Amniotic stem cell (primary cell): ENCODE measurements at regions not wholly inside any gene's neighbourhood (a gene's known extent, or its start where the extent isn't known, plus 50 kb on each side); places are given as distances from the start of the nearest gene placed in this dataset.
"Not testable (repeated sequence)": the region's sequence is repeated elsewhere in the genome, so short reads cannot be mapped to it uniquely, and the experiment has no call there.

Source experiments
- DNase-seq: peaks from one replicate; lab custom pipeline; 2025; lab: John Stamatoyannopoulos, UW

DNA sequence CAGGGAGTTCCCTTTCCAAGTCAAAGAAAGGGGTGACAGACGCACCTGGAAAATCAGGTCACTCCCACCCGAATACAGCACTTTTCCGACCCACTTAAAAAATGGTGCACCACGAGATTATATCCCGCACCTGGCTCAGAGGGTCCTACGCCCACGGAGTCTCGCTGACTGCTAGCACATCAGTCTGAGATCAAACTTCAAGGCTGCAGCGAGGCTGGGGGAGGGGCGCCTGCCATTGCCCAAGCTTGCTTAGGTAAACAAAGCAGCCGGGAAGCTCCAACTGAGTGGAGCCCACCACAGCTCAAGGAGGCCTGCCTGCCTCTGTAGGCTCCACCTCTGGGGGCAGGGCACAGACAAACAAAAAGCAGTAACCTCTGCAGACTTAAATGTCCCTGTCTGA, 277.8 kb upstream of the ARHGAP42 start:
- DNase-seq, result not testable (repeated sequence)

DNA sequence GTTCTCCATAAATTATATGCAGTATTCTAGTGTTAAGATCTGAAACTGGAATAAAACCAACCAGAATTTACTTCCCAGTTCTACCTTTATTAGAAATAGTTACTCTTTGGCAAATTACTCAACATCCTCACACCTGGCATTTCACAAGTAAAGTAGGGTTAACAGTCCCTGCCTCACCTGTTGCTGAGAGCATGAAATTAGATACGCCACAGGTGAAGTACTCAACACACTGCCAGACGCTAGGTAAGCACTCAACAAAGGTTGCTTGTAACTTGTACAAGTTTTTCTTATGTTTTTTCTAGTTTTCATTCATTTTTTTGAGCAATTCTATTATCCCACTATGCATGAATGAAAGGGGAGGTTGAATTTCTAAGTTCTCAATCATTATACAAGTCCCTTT, 267.6 kb upstream of the ARHGAP42 start:
- no peak for DNase-seq

DNA sequence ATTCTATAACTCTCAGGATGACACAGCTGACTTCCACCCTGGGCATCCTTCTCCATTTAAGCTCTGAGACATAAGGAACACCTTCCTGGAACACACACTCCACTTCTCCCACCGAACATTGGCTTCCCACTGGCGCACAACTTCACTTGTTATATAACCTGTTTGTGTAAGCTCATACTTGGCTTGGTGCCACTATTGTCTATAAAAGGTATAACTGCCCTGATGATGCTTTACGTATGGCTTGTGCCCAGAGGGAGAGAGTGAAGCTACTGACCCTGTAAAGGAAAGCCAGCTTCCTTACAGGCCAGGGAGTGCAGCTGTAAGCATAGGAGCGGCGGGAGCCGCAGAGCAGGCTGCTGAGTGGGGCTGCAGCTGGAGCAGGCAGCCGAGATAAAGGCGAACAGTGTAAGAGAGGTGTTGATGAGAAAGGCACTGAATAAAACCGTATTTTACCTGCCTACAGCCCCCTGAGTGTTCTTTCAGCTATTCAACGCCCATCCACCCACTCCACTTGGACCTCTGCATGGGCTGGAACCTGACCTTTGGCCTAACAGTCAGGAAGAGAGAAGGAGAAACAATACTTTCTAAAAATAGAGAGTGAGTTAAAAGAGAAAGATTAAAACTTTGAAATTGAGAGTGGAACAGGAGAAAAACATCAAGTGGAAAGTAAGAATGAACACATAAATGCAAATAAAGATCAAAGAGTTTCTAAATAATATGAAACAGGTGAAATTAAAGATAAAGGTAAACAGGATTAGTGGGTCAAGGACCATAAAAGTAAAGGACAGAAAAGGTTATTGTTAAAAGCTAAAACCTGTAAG, 252.1 kb upstream of the ARHGAP42 start:
- no peak for DNase-seq

DNA sequence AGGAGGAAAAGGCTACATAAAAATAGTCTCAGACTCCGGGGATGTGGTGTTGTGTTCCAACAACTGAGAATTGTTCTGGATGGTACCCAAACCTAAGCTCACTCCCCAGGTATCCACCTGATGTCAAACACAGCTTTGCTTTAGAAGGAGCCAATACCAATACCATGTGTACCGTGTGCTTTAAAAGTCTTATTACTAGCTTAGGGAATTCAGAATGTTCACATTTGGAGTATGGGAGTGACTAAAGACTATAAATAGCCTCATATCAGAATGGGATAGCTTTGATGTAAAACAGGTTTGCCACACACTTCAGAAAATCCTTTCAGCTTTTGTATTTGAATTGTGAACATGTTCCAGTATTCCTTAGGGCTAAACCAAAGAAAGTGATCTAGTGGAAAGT, 248.7 kb upstream of the ARHGAP42 start:
- no peak for DNase-seq

DNA sequence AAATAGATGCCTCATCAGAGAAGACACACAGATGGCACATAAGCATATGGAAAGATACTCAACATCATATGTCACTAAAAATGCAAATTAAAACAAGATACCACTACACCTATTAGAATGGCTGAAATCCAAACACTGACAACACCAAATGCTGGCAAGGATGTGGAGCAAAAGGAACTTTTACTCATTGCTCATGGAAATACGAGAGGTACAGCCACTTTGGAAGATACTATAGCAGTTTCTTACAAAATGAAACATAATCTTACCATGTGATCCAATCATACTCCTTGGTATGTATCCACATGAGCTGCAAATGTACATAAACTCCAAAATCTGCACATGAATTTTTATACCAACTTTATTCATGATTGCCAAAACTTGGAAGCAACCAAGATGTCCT, 246.0 kb upstream of the ARHGAP42 start:
- DNase-seq, result no peak

DNA sequence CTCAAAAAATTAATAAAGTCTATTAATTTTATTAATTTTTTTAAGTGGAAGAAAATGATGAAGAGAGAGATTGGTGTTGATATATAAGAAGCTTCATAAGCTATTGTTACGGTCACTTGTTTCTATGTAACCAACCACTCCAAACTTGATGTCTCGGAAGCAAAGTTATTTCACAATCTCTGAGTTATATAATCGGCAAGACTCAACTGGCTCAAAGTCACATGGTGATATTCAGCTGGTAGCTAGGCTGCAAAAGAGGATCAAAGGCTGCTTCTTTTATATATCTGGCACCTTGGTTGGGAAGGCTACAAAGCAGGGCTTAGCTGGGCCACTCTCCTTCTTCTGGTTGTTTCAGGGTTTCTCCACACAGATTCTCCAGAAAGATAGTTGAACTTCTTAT, 245.1 kb upstream of the ARHGAP42 start:
- DNase-seq, result no peak

DNA sequence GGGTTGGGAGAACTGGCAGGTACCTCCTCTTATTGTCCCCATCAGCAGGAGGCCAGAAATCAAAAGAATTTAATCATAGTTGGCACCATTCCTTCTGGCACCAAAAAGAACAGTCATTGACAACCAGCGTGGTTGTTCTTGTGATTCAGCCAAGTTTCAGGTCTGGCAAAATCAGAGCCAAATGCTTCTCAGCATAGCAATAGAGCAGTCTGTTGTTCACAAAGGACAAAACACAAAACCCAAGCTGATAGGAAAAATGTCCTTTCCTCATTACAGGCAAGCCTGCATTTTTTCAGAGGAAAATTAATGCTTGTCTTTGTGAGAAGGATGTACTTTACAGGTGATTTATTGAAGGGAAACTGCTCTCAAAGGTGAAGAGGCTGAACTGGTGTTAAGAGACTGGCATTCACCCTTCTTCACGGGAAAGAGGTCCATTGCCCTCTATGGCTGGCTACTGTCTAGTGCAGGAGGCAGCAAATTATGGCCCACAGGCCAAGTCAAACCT, 241.8 kb upstream of the ARHGAP42 start:
- no peak for DNase-seq

DNA sequence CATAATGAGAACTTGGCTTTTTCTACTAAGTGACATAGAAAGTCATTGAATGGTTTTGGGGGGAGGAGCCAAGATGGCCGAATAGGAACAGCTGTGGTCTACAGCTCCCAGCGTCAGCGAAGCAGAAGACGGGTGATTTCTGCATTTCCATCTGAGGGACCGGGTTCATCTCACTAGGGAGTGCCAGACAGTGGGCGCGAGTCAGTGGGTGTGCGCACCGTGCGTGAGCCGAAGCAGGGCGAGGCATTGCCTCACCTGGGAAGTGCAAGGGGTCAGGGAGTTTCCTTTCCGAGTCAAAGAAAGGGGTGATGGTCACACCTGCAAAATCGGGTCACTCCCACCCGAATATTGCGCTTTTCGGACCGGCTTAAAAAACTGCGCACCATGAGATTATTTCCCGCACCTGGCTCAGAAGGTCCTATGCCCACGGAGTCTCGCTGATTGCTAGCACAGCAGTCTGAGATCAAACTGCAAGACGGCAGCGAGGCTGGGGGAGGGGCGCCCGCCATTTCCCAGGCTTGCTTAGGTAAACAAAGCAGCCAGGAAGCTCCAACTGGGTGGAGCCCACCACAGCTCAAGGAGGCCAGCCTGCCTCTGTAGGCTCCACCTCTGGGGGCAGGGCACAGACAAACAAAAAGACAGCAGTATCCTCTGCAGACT, 235.2 kb upstream of the ARHGAP42 start:
- DNase-seq, result not testable (repeated sequence)

DNA sequence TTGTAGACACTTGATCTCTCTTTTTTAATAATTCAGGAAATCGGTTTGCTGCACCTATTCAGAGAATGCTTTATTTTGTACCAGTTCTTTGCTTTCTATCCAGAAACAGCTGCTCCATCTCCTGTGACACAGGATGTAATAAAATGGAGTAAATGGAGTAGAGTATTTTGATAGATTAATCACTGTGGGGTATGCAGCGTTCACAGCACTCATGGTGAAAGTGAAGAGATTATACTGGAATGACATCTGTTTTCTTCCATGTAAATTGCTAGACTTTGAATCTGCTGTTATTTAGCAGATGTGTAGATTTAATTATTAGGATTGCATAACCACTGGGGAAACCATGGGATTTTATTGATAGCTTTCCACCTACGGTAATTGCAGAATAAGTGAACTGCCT, 227.3 kb upstream of the ARHGAP42 start:
- no peak for DNase-seq

DNA sequence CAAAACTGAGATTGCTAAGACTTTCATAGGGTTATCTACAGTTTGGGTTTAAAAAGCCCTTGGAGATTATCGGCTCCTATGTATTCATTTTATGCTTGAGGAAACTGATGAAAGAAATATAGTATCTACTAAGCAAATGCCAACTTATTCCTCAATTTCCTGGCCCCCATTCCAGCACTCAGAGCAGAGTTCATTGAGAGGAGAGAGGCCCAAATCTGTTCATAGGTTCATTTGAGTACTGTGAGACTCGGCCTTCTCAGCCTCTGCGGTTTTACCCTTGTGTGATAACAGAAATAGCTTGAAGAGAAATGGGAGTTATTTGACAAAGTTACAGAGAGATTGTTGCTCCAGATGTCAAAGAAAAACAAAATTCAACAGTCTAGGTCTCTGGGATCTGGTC, 226.7 kb upstream of the ARHGAP42 start:
- no peak for DNase-seq

DNA sequence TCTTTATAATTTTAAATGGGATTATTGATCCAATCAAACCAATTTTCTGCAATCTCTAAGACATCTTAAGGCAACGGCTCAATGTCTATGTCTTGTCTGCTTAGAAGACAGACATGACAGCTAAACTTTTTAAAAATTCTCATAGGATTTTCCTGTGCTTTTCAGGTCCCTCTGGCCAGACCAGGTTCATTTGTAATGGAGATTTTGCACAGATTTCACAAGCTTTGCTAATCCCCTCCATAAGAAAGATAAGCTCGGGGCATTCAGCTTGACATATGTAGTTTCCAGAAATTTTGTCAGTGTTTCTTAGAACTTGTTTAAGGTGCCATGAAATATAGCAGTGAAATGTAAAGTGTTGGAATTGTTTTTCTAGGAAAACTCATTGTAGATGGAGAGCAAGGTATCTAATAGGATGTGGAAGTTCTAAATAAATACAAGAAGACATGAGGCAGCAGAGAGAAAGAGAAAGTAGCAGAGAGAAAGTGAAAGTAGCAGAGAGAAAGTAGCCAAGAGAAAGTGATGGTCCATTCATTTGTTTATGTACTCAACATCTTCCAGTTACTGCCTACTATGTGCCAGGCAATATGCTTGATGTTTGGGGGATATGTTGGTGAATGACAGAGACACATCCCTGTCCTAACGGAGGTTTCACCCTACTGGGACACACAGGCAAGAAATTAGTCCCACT, 219.1 kb upstream of the ARHGAP42 start:
- no peak for DNase-seq

DNA sequence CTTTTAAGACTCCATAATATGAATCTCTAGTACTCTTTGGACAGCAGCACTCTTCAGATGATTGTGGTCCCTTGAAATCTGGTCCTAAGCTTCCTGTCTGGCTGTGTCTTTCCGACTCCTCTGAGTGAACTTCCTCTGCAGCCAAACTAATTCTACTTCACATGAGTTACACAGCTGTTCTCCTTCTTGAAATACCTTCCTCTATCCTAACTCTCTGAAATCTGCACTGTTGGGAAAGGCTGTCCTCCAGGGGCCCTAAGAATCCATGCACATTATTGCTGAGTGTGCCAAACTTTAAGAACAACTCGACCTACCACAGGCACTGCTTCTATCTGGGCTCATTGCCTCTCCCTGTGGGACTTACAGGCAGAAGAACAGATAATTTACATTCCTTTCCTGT, 217.3 kb upstream of the ARHGAP42 start:
- DNase-seq, result no peak

DNA sequence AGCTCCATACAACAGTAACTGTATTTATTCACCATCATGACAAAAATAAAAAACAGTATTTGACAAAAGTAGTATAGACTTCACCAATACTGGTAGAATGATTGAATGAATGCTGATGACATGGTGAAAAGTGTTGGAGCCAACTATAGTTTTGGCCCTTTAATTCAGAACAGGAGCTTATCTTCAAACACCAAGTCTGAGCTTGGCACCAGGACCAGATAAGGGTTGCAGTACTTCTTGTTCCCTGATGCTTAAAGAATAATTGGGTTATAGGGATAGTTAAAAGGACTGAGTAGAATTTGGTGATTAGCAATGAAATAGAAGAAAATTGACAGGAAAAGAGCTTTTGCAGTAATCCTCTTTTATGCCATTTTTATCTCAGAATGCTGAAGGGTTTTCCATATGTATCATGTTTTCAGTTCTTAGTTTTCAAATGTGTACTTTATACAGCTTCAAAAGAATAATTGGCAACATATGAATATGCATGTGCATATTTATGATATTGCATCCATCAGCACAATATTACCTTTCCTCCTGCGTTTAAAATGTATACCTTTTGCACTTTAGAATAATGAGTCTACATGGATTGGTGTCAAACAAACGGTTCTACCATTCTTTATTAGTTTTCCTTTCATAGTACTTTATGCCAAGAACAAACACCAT, 214.2 kb upstream of the ARHGAP42 start:
- DNase-seq, result no peak

DNA sequence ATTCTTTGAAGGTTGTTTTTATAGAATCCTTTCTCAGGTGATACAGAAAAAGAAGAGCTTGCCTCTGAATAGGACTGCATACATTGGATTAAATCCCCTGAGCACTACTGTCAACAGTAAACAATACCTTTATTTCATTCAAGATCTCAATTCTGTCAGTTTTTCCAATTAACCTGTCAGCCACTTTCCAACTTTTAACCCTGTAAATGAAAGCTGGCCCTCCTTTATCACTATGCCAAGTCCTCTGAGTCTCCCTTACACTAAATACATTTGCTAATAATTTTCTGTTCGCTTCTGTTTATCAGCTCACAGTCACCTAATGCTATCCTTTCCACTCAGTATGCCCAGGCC, 213.7 kb upstream of the ARHGAP42 start:
- no peak for DNase-seq

DNA sequence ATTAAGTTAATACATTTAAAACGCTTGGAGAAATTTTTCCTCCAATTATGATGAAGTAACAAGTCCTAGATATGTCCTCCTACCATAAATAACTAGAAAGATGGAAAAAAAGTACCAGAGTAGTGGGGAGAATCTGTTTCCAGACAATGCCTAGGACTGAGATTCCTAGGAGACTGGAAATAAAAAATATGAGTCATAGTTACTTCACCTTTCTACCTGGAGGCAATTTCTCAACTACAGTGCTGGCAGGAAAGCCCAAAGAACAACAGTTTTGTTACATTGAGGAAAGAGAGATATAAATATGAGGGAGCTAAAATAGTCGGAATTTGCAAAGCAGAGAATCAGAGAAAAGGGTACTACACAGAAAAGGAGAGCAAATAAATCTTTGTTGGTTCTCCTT, 202.1 kb upstream of the ARHGAP42 start:
- DNase-seq, result no peak

DNA sequence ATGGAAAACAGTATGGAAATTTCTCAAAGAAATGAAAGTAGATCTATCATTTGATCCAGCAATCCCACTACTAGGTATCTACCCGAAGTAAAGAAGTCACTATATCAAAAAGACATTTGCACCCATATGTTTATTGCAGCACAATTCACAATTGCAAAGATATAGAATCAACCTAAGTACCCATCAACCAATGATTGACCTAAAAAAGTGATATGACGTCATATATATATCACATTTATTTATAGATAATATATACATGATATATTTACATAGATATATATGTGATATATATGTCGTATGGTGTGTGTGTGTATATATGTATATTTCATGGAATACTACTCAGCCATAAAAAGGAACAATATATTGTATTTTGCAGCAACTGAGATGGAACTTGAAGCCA, 188.3 kb upstream of the ARHGAP42 start:
- no peak for DNase-seq

DNA sequence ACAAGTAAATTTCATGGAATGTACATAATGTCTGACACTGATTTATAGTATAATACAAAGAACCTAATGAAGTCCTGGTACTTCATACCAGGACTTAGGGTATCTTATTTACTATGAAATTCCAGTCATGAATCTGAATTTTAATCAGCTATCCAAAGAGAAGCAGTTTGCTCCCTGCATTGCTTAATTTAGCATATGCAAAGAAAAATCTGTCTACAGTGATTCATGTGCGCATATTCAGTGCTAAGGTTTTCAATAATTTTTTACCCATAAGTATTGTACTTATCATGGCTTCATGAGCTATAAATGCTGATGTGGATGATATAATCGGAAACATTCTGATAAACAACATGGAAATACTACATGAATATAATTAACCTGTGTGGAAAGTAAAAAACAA, 185.6 kb upstream of the ARHGAP42 start:
- DNase-seq, result no peak

DNA sequence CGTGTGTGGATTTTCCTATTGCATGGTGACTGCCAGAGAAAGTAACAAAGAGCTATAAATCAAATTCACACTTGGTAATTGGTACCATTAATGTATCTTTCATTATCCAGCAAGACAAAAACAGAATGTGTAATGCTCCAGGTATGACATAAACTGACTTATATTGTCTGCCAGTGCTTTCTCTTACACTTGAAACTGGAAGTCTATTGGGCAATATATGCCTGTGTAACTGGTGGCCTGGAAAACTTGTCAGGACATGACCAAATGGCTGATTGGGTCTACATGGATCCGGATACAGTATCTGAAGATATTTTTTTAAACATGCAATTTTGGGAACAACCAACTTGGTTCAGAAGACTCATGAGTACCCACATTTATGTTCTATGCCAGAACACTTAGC, 174.6 kb upstream of the ARHGAP42 start:
- no peak for DNase-seq

DNA sequence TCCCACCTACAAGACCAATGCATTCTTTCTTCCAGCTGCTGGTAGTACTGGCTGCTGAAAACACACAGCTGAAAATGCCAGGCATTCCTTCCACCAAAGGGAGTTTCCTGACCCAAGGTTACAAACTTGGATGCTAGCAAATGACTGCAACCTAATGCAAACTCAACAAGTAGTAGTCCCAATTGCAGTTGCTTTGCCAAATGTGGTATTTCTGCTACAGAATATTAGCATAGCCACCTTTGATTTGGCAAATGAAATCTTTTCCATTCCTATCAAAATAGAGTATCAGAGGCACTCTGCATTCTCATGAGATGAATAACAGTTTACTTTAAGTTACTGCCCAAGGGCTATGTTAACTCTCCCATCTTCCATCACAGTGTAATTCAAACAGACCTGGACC, 172.0 kb upstream of the ARHGAP42 start:
- no peak for DNase-seq

DNA sequence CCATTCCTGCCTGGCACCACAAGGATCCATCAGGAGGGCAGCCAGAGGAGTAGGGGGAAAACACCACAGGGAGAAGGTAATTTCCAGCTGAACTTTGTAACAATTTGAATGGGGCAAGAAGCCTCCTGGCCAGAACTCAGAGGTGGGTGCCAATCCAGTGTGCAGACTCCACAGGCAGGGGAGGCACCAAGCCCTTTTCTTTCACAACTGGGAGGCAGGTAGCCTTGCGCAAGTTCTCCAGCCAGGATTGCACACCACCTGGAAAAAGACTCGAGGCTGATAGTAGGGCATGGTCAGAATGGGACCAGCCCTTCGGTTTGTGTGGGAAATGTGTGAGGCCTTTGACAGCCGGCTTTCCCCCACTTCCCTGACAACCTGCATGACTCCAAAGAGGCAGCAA, 161.9 kb upstream of the ARHGAP42 start:
- no peak for DNase-seq

DNA sequence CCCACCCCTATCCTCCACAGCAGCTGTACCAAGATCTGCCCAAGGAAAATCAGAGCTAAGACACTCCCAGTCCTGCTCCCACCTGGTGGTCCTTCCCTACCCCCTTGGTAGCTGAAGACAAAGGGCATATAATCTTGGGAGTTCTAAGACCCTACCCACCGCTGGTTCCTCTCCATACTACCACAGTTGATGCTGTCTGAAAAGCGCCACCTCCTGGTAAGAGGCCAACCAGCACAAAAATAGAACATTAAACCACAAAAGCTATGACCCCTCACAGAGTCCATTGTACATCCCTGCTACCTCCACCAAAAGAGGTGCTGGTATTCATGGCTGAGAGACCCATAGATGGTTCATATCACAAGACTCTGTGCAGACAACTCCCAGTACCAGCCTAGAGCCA, 161.5 kb upstream of the ARHGAP42 start:
- no peak for DNase-seq

DNA sequence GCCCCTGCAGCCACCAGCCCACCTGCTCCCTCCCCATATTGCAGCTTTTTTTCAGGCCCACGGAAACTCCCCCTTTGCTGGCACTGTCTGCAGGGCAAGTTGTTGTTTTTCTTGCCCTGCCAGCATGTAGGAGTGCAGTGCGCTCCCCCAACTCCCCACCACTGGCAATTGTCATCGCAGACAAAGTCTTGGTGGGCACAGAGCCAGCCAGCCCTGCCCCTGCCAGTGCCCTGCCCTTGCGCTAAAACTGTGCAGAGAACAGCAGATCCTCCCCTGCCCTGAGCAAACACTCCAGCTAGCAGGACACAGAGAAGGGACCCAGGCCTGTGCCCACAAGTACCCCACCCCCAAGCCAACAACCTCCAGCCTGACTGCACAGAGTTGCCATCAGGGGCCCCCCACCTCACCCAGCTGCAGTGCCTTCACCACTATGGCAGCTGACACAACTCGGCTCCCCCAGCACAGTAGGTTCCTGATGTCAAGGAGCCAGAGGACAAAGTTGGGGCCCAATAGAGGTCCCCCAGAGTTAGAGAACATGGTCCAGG, 158.1 kb upstream of the ARHGAP42 start:
- DNase-seq, result no peak
